Testis (tissue), 2 donors: ENCODE measurements at regions not wholly inside any gene's neighbourhood (a gene's known extent, or its start where the extent isn't known, plus 50 kb on each side); places are given as distances from the start of the nearest gene placed in this dataset.

ENCODE experiments used
- CTCF ChIP-seq, 3 experiments: fragments of 450-650 bp in 2 of 3; fragments of 200-600 bp in 1 of 3; sonication (generic) in 1 of 3; IDR thresholded peaks; one replicate each; pipeline ENCODE4 v1.5.1; 2016 to 2019; ENCODE audit warnings: antibody characterized with exemption in 3 of 3, mild to moderate bottlenecking in 2 of 3, moderate library complexity in 1 of 3
- POLR2A ChIP-seq: fragments of 450-650 bp; IDR thresholded peaks from one replicate; pipeline ENCODE4 v1.6.1; 2017; ENCODE audit warnings: antibody characterized with exemption, mild to moderate bottlenecking, moderate library complexity

- TF ChIP-seq POLR2A (no peak), CTCF (IDR thresholded peaks at IDR 0.05) (no peak)
Observed at GRCh38 chr9:120184266-120184665, 395.7 kb downstream of the CDK5RAP2 start.
